ENCODE measurements at regions not wholly inside any gene's neighbourhood (a gene's known extent, or its start where the extent isn't known, plus 50 kb on each side); places are given as distances from the start of the nearest gene placed in this dataset.

DNA sequence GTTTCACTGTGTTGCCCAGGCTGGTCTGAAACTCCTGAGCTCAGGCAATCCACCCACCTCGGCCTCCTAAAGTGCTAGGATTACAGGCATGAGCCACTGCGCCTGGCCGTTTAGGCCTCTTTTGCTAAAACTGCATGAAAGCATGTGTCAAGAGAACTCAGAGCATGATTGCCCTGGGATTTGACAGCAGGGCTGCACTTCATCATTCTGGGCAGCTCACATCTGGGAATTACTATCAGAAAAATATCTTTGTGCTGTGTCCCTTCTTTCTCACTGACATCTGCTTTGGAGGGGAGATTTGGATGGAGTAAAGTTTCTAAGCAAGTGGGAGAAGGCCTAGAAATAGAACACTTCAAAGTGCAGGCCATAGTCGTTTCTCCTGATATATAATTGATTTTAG lies 59.6 kb upstream of the EIF2S2 start:
- TF ChIP-seq, protein P1, sequence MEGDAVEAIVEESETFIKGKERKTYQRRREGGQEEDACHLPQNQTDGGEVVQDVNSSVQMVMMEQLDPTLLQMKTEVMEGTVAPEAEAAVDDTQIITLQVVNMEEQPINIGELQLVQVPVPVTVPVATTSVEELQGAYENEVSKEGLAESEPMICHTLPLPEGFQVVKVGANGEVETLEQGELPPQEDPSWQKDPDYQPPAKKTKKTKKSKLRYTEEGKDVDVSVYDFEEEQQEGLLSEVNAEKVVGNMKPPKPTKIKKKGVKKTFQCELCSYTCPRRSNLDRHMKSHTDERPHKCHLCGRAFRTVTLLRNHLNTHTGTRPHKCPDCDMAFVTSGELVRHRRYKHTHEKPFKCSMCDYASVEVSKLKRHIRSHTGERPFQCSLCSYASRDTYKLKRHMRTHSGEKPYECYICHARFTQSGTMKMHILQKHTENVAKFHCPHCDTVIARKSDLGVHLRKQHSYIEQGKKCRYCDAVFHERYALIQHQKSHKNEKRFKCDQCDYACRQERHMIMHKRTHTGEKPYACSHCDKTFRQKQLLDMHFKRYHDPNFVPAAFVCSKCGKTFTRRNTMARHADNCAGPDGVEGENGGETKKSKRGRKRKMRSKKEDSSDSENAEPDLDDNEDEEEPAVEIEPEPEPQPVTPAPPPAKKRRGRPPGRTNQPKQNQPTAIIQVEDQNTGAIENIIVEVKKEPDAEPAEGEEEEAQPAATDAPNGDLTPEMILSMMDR (IDR thresholded peaks at IDR 0.05), result no peak
- TF ChIP-seq POLR2AphosphoS5 (IDR thresholded peaks at IDR 0.05; ENCODE audit: low read depth, low read length), result no peak
- TF ChIP-seq, protein P2, sequence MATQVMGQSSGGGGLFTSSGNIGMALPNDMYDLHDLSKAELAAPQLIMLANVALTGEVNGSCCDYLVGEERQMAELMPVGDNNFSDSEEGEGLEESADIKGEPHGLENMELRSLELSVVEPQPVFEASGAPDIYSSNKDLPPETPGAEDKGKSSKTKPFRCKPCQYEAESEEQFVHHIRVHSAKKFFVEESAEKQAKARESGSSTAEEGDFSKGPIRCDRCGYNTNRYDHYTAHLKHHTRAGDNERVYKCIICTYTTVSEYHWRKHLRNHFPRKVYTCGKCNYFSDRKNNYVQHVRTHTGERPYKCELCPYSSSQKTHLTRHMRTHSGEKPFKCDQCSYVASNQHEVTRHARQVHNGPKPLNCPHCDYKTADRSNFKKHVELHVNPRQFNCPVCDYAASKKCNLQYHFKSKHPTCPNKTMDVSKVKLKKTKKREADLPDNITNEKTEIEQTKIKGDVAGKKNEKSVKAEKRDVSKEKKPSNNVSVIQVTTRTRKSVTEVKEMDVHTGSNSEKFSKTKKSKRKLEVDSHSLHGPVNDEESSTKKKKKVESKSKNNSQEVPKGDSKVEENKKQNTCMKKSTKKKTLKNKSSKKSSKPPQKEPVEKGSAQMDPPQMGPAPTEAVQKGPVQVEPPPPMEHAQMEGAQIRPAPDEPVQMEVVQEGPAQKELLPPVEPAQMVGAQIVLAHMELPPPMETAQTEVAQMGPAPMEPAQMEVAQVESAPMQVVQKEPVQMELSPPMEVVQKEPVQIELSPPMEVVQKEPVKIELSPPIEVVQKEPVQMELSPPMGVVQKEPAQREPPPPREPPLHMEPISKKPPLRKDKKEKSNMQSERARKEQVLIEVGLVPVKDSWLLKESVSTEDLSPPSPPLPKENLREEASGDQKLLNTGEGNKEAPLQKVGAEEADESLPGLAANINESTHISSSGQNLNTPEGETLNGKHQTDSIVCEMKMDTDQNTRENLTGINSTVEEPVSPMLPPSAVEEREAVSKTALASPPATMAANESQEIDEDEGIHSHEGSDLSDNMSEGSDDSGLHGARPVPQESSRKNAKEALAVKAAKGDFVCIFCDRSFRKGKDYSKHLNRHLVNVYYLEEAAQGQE (IDR thresholded peaks at IDR 0.05; ENCODE audit: insufficient read depth in 1 of 2, low read depth in 2 of 2, low read length in 1 of 2), result no peak
- TF ChIP-seq TCF7L2 (IDR thresholded peaks at IDR 0.05; ENCODE audit: low read depth, low read length), result no peak
- TF ChIP-seq SIN3A (IDR thresholded peaks at IDR 0.05; ENCODE audit: borderline replicate concordance, insufficient read depth, low read depth, low read length), result no peak
